Neural cell (in vitro differentiated cells): ENCODE measurements at regions not wholly inside any gene's neighbourhood (a gene's known extent, or its start where the extent isn't known, plus 50 kb on each side); places are given as distances from the start of the nearest gene placed in this dataset.

Experiments used
- H2AFZ ChIP-seq: fragments of 200-600, 300-800 bp; sonication (generic), shearing (Covaris generic); 2 replicates; pipeline ENCODE4 v1.6.0; 2014; ENCODE audit warnings: low read depth, mild to moderate bottlenecking, antibody characterized with exemption, low read length, moderate library complexity
- H3F3A ChIP-seq: fragments of 200-600 bp; shearing (Covaris generic); 2 replicates; pipeline ENCODE4 v1.6.1; 2016; ENCODE audit warnings: mild to moderate bottlenecking, moderate library complexity, mixed read lengths, antibody characterized with exemption, low read length; ENCODE audit not compliant: insufficient read depth, poor library complexity, severe bottlenecking
- H3K27ac ChIP-seq: fragments of 200-600, 300-800 bp; sonication (generic), shearing (Covaris generic); 2 replicates; pipeline ENCODE4 v1.5.1; 2014; ENCODE audit warnings: mild to moderate bottlenecking, low read length, moderate library complexity
- H3K27me3 ChIP-seq: fragments of 300-800, 200-600 bp; sonication (generic), shearing (Covaris generic); 2 replicates; pipeline ENCODE4 v1.6.0; 2014; ENCODE audit warnings: mild to moderate bottlenecking, low read depth, low read length, moderate library complexity; ENCODE audit not compliant: insufficient read depth
- H3K36me3 ChIP-seq: fragments of 300-800, 200-600 bp; sonication (generic), shearing (Covaris generic); 2 replicates; pipeline ENCODE4 v1.5.1; 2014; ENCODE audit warnings: mild to moderate bottlenecking, antibody characterized with exemption, low read length, moderate library complexity; ENCODE audit not compliant: insufficient read depth
- H3K4me2 ChIP-seq: fragments of 300-800, 200-600 bp; sonication (generic), shearing (Covaris generic); 2 replicates; pipeline ENCODE4 v1.6.0; 2014; ENCODE audit warnings: mild to moderate bottlenecking, low read length
- H3K4me3 ChIP-seq: fragments of 300-800, 200-600 bp; sonication (generic), shearing (Covaris generic); 2 replicates; pipeline ENCODE4 v1.5.1; 2014; ENCODE audit warnings: mild to moderate bottlenecking, low read length, moderate library complexity
- H3K79me2 ChIP-seq: fragments of 200-600 bp; shearing (Covaris generic); replicated peaks from 2 replicates; pipeline ENCODE4 v1.6.0; 2014; ENCODE audit warnings: mild to moderate bottlenecking, low read length, moderate library complexity; ENCODE audit not compliant: insufficient read depth
- H3K9ac ChIP-seq: fragments of 300-800, 200-600 bp; sonication (generic), shearing (Covaris generic); 2 replicates; pipeline ENCODE4 v1.6.1; 2016; ENCODE audit warnings: mild to moderate bottlenecking, low read length, mixed read lengths
- H3K9me2 ChIP-seq: fragments of 200-600 bp; shearing (Covaris generic); 2 replicates; pipeline ENCODE4 v1.6.1; 2016; ENCODE audit warnings: mild to moderate bottlenecking, low read length, mixed read lengths; ENCODE audit not compliant: insufficient read depth
- H3K9me3 ChIP-seq: fragments of 200-600, 300-800 bp; sonication (generic), shearing (Covaris generic); 2 replicates; pipeline ENCODE4 v1.6.1; 2016; ENCODE audit warnings: mild to moderate bottlenecking, mixed run types, low read length, moderate library complexity, mixed read lengths
- H4K20me1 ChIP-seq: fragments of 200-600 bp; shearing (Covaris generic); 2 replicates; pipeline ENCODE4 v1.6.1; 2016; ENCODE audit warnings: mild to moderate bottlenecking, mixed run types; ENCODE audit not compliant: insufficient read depth
- EP300 ChIP-seq: fragments of 450-650 bp; conservative IDR thresholded peaks from 2 replicates; pipeline ENCODE4 v1.6.1; 2014; ENCODE audit warnings: antibody characterized with exemption, mild to moderate bottlenecking, moderate library complexity; ENCODE audit not compliant: poor library complexity, severe bottlenecking
- EZH2 ChIP-seq: fragments of 200-600, 300-800 bp; shearing (Covaris generic), sonication (generic); IDR thresholded peaks from 2 replicates; pipeline ENCODE4 v1.6.1; 2014; ENCODE audit warnings: antibody characterized with exemption, low read length, borderline replicate concordance, mild to moderate bottlenecking; ENCODE audit not compliant: insufficient read depth, poor library complexity, severe bottlenecking
- MXI1 ChIP-seq: fragments of 450-650 bp; conservative IDR thresholded peaks from 2 replicates; pipeline ENCODE4 v1.6.1; 2014; ENCODE audit warnings: antibody characterized with exemption, mild to moderate bottlenecking; ENCODE audit not compliant: poor library complexity, severe bottlenecking
- POLR2AphosphoS5 ChIP-seq: IDR thresholded peaks from 2 replicates; pipeline ENCODE4 v1.6.1; 2012
- SMC3 ChIP-seq: fragments of 450-650 bp; conservative IDR thresholded peaks from 2 replicates; pipeline ENCODE4 v1.6.1; 2014; ENCODE audit warnings: antibody characterized with exemption, mild to moderate bottlenecking, moderate library complexity; ENCODE audit not compliant: poor library complexity
- TAF1 ChIP-seq: IDR thresholded peaks from 2 replicates; pipeline ENCODE4 v1.6.1; 2012; ENCODE audit warnings: low read depth
- TF ChIP-seq, protein P1 (sequence below): IDR thresholded peaks from 2 replicates; pipeline ENCODE4 v1.6.1; 2012; ENCODE audit warnings: borderline replicate concordance
- TF ChIP-seq, protein P2 (sequence below): fragments of 450-650 bp; IDR thresholded peaks from 2 replicates; pipeline ENCODE4 v1.5.1; 2014; ENCODE audit warnings: antibody characterized with exemption, mild to moderate bottlenecking, moderate library complexity; ENCODE audit not compliant: poor library complexity, severe bottlenecking

- Histone ChIP-seq H4K20me1 (no peaks in the 10 kb centered on the region), H3K79me2 (no peaks in the 10 kb centered on the region), H3K27ac (no peak overlapping the region), H3K9me2 (no peaks in the 10 kb centered on the region), H3K27me3 (no peaks in the 10 kb centered on the region), H3K36me3 (no peaks in the 10 kb centered on the region), H3K4me2 (no peak overlapping the region), H3K9ac (no peak overlapping the region), H2AFZ (no peak overlapping the region), H3K9me3 (no peaks in the 10 kb centered on the region), H3F3A (no peaks in the 10 kb centered on the region), H3K4me3 (no peak overlapping the region)
- TF ChIP-seq TAF1 = no peak
- no peak for TF ChIP-seq EZH2
- no peak for TF ChIP-seq EP300
- no peak for TF ChIP-seq SMC3
- TF ChIP-seq, protein P1, sequence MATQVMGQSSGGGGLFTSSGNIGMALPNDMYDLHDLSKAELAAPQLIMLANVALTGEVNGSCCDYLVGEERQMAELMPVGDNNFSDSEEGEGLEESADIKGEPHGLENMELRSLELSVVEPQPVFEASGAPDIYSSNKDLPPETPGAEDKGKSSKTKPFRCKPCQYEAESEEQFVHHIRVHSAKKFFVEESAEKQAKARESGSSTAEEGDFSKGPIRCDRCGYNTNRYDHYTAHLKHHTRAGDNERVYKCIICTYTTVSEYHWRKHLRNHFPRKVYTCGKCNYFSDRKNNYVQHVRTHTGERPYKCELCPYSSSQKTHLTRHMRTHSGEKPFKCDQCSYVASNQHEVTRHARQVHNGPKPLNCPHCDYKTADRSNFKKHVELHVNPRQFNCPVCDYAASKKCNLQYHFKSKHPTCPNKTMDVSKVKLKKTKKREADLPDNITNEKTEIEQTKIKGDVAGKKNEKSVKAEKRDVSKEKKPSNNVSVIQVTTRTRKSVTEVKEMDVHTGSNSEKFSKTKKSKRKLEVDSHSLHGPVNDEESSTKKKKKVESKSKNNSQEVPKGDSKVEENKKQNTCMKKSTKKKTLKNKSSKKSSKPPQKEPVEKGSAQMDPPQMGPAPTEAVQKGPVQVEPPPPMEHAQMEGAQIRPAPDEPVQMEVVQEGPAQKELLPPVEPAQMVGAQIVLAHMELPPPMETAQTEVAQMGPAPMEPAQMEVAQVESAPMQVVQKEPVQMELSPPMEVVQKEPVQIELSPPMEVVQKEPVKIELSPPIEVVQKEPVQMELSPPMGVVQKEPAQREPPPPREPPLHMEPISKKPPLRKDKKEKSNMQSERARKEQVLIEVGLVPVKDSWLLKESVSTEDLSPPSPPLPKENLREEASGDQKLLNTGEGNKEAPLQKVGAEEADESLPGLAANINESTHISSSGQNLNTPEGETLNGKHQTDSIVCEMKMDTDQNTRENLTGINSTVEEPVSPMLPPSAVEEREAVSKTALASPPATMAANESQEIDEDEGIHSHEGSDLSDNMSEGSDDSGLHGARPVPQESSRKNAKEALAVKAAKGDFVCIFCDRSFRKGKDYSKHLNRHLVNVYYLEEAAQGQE = no peak
- TF ChIP-seq POLR2AphosphoS5 = no peak
- TF ChIP-seq, protein P2, sequence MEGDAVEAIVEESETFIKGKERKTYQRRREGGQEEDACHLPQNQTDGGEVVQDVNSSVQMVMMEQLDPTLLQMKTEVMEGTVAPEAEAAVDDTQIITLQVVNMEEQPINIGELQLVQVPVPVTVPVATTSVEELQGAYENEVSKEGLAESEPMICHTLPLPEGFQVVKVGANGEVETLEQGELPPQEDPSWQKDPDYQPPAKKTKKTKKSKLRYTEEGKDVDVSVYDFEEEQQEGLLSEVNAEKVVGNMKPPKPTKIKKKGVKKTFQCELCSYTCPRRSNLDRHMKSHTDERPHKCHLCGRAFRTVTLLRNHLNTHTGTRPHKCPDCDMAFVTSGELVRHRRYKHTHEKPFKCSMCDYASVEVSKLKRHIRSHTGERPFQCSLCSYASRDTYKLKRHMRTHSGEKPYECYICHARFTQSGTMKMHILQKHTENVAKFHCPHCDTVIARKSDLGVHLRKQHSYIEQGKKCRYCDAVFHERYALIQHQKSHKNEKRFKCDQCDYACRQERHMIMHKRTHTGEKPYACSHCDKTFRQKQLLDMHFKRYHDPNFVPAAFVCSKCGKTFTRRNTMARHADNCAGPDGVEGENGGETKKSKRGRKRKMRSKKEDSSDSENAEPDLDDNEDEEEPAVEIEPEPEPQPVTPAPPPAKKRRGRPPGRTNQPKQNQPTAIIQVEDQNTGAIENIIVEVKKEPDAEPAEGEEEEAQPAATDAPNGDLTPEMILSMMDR = no peak
These were observed 100.0 kb upstream of the TNRC6C start for GRCh38 chr17:77858291-77859034.

GRCh38 chr17:77859035-77859810 lies 99.3 kb upstream of the TNRC6C start:
- no peaks in the 10 kb centered on the region for H3K9me2 ChIP-seq
- no peaks in the 10 kb centered on the region for H3K27me3 ChIP-seq
- H3K36me3 ChIP-seq = no peaks in the 10 kb centered on the region
- no peak overlapping the region for H3K9ac ChIP-seq
- no peak overlapping the region for H3K4me3 ChIP-seq
- no peaks in the 10 kb centered on the region for H3K79me2 ChIP-seq
- no peaks in the 10 kb centered on the region for H3K9me3 ChIP-seq
- no peaks in the 10 kb centered on the region for H4K20me1 ChIP-seq
- no peaks in the 10 kb centered on the region for H3F3A ChIP-seq
- no peak overlapping the region for H3K27ac ChIP-seq
- no peak overlapping the region for H3K4me2 ChIP-seq
- no peak overlapping the region for H2AFZ ChIP-seq
- no peak for TF ChIP-seq SMC3
- TF ChIP-seq, protein P2 = no peak
- TF ChIP-seq MXI1 = no peak
- no peak for TF ChIP-seq POLR2AphosphoS5
